SKM-1 treated with dmso at 0.1 percent for 144 hours (cell line): ENCODE measurements at regions not wholly inside any gene's neighbourhood (a gene's known extent, or its start where the extent isn't known, plus 50 kb on each side); places are given as distances from the start of the nearest gene placed in this dataset.

Experiments
- DNase-seq: peaks from one replicate; lab custom pipeline; 2025; ENCODE audit not compliant: unreplicated experiment; lab: John Stamatoyannopoulos, UW

DNA sequence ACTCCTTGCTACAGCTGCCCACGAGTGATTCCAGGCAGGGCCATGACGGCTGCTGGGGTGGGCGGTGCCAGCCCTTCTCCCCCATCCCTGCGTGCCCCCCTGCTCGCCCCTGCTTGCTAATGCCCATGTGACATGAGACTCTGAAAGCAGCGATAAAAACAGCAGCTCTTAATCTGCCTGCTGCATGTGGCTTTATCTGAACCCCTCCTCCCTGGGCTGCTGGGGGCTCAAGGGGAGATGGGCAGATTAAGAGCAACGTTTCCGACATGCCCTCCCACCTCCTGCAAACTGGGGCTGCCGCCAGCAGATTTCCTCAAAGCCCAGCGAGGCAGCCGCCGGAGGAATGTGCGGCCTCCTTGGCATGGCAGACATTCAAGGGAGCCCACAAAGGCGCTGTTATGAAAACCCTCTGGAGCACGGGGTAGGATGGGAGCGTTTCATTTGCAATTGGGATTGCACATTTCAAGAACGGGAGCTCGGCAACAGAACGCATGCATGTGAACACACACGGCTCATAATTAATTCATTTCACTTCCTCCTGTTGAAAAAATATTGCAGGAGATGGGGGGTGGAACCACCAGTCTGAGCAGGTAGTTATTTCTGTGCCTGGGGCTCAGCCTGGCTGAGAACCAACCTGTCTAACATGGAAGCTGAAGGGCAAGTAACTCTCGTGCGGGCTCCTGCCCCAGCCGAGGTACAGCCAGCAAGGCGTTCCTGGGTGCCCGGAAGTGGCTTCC is 504.2 kb upstream of the PROK2 start:
- no peak for DNase-seq

DNA sequence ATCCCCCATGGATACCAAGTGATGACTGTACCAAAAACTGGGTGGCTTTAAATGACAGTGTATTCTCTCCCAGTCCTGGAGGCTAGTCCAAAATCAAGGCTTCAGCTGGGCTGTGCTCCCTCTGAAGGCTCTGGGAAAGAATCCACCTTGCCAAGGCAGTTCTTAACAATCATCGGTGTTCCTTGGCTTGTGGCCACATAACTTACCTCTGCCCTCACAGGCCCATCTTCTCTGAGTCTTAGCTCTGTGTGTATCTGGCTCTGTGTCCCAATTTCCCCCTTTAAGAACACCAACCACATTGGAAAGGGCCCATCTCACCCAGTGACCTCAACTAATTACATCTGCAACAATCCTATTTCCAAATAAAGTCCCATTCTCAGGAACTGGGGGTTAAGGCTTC is 503.0 kb upstream of the PROK2 start:
- no peak for DNase-seq

DNA sequence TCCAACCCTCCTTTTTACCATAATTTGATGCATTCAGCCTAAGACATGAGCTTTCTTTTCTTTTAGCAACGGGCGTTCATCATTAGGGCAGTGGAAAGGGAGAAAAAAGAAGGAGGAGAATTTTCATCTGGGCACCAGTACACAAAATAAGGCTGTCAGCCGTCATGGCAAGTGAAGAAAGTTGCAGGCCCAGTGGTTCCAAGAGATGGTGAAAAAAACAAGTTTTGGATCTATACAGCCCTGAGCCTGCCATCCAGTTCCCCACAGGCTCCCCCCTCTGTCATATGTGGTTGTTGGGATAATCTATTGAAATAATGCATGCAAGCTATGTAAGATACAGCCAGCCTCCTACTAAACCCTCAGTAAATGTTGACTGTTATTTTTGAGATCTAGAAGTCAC is 500.6 kb upstream of the PROK2 start:
- no peak for DNase-seq

DNA sequence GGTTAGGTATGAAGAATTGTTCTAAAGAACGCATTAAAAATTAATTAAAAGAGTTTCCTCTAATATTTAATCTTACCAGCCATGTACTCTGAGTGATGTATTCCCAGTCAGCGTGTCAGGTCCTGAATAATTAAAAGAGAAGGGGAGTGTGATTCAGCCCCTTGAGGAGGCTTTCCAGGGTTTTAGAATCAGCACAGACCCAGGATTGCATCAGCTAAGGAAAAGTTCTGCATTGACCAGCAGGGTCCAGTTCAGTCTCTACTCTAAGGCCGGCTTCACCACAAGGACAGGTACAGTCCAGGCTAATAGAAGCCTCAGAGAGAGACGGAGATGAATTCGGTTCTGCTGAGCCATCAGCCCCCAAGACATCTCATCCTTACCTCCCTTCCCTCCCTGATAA is 499.5 kb upstream of the PROK2 start:
- DNase-seq, result no peak

DNA sequence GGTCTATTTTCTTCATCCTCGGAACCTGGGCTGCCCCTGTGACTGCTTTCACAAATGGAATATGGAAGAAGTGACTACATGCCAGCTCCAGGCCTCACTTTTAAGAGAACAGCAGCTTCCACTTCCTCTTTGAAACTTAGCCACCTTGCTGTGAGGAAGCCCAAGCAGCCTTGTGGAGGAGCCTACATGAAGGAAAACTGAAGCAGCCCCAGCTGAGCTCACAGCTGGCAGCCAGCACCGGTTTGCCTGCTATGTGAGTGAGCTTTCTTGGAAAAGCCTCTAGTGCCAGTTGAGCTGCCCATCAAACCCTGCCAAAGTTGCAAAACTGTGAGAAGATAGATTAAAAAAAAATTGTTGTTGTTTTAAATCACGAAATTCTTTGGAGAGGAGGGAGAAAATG is 498.0 kb upstream of the PROK2 start:
- DNase-seq, result no peak

DNA sequence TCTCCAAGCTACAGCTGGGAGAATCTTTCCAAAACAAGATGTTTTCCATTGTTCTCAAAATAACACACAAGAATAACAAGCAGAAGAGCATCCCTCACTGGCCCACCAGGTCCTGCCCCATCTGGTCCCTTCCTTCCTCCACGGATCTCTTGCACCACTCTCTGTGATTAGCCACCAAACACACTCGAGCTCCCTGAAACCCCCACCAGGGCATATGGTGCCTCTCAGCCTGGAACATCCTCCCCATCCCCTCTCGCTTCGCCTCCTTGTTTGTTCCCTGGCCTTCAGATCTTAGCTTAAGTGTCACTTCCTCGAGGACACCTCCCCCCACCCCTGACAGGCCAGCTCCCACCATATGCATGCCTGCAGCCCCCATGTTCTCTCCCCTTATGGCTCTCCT is 496.6 kb upstream of the PROK2 start:
- DNase-seq, result no peak

DNA sequence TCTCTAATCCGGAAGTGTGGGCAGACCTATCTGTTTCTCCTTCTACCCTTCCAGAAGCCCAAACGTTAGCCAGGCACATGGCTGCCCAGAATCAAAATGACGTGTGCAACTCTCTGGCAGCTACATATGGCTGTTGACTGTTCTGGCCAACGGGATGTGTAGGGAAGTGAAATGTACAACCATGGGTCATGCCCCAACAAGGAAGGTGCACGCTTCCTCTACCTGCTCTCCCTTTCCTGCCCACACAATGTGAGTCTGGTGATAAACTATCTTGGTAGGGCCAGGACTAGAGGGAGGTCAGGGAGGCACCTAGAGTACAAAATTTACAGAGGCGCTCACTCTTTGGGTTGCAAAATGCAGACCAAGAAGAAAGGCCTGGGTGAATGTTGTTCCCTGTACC is 495.9 kb upstream of the PROK2 start:
- DNase-seq, result no peak

DNA sequence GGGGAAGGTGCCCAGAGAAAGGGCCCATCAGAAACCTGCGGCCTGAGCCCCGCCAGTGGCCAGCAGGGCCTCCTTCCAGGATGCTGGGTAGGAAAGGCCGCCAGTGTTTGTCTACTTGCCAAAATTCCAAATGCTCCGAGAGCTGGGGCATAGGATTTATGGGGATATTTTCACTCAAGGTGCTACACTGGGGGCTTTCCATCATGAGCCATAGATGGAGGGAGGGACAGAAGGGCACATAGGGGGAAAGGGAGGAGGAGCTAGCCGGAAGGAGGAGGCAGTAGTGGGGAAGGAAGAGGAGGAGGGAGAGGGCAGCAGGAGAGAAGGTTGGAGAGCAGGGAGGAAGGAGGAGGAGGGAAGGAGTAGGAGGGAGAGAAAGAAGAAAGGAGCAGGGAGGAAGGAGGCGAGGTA is 494.7 kb upstream of the PROK2 start:
- DNase-seq, result no peak

DNA sequence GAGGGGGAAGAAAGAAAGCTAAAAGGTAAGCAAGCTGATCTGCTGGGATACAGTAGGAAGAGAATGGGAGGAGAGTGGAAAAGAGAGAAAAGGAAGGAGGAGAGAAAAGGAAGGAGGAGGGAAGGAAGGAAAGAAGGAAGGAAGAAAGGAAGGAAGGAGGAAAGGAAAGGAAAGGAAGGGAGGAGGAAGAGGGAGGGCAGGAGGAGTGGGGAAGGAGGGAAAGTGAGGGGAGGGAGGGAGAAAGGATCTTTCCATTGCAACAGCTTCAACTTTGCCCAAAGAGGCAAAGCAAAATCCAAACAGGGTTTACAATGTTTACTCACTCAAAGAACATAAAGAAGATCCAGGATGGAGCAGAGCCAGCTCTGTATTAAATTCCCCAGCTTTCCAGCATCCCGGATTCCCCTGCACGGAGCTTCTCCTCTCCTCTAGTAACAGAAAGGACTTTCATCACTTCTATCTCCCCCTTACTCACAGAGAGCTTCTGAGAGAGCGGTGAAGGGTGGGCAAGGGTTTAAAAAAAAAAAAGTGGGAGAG is 494.2 kb upstream of the PROK2 start:
- no peak for DNase-seq

DNA sequence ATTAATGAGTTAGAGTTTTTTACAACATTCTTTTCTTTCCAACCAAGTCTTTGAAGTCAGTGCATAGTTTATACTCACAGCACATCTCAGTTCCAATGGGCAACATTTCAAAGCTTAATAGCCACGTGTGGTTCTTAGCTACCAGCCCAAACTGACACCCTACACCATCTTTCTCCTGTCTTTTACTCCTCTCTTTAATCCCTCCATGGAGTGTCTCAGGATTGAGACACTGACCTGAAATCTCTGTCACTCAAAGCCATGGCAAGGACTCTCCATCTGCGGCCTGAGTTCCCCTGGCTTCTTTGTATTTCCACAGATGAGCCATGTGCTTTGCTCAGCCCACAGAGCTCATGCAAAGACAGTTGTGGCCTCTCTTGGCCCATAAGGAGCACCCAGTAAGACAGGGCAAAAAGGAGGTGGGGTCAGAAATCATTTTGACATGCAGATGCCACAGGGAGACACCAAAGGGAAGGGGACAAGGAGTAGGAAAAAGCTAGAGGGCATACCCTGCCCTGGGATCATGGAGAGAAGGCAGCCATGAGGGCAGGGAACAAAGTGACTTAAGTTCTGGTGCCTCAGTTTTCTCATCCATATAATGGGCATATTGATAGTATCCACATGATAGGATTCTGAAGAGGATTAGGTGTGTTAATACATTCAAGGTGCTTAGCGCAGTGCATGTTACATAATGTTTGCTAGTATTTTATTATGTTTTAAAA is 493.6 kb upstream of the PROK2 start:
- DNase-seq, result no peak

DNA sequence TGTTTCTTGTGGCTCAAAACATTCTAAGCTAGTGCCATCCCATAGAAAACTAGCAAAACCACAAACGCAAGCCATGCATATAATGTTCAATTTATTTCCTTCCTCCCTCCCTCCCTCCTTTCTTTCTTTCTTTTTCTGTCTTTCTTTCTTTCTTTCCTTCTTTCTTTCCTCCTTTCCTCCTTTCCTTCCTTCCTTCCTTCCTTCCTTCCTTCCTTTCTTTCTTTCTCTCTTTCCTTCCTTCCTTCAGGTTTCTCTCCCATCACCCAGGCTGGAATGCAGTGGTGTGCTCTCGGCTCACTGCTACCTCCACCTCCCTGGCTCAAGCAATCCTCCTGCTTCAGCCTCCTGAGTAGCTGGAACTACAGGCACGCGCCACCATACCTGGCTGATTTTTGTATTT is 492.8 kb upstream of the PROK2 start:
- no peak for DNase-seq

DNA sequence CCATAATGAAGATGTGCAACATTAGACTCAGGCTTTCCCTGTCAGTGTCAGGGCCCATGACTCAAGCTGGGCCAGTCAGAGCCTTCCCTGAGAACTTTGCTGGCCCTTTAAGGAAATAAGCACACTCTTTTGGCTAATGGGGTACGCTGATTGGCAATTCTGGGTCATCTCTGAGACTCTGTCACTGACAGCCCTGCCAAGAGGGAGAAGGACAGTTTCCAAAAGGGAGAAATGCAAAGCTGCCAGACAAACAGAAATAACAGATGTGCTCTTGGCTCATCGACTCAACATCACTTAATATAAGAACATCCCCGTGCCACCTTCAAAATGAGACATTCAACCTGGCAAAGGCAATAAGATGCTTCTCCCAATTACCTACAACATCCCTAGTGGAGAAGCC is 491.9 kb upstream of the PROK2 start:
- DNase-seq, result no peak

DNA sequence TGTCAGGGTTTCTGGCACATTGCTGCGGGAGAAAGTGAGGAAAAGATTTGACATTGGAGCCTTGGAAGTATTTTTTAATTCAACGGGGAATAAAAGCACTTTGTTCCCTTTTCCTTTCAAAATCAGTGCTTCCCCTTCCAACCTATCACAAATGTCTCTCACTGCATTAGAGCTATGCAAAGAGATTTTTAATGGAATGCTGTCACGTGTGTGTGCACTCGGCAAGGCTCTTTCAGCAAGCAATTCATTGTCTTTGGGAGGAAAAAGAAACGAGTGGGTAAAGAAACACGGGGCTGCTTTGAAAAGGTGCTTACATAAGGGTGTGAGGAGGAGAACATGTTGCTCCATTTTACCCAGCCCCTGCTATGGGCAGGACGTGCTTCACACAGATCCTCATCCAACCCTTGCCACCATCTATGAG is 490.4 kb upstream of the PROK2 start:
- DNase-seq, result no peak

DNA sequence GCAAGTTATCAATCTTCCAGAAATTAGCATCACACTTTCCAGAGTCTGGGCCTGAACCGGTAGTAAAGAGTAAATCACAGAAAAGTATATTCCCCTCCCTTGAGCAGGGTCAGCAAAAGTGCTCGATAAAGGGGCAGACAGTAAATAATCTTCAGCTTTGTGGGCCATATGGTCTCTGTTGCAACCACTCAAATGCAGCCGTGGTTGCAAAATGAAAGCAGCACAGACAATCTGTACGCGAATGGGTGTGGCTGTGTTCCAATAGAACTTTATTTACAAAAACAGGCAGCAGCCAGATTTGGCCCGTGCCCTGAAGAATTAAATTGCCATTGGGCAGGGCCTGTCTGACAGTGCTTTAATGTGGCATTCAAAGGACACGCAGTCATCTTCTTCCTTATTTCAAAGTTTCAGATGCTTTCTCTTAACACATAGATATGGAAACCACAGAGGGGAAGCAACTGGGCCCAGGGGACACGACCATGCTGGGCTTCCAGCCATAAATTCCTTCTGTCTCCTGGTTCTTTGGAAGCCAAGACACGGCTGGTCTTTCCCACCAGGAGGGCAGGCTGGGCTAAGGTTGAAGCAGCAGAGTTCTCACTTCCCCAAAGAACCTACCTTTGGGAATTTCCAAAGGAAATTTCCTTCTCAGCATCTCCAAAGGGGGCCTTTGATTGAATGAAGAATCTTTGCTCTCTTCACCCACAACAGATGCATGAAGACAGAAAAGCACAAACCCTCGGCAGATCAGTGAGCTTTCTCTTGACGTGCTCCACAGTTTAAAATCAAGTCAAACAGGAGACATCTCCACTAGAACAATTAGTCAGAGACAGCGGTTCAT is 489.8 kb upstream of the PROK2 start:
- peak; percentile 72 for DNase-seq

DNA sequence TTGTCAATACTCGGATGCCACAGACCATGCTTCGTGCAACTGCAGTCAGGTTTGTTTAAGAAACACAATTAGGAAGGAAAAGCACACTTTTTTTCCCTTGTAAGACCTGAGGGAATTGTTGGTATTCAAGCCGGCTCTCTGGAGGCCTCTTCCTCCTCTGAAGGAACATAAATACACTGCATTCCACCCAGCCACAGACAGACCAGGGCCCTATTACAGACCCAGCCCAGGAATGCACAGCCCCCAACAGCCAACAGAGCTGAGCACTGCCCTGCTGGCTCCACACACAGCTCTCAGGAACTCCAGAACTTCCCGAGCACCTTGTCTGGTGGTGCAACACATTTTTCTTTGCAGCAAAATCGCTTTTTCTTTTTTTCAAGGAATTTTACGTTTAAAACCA is 488.7 kb upstream of the PROK2 start:
- no peak for DNase-seq

DNA sequence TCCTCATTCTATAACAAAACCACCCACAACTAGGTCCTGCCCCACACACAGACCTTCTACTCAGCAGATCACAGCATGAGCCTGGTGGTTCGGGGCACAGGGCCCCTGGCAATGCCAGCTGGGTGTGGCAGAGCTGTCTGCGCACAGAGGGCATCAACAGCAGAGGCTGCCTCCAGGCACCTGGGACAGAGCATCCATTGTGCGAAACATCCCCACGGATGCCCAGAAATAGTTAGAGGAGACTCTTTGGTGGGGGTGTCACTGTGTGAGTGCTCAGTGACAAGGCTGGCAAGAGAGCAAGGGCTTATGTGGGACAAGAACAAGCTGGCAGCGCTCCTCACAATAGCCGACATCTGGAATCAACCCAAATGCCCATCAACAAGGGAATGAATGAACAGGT is 487.4 kb upstream of the PROK2 start:
- DNase-seq, result no peak

DNA sequence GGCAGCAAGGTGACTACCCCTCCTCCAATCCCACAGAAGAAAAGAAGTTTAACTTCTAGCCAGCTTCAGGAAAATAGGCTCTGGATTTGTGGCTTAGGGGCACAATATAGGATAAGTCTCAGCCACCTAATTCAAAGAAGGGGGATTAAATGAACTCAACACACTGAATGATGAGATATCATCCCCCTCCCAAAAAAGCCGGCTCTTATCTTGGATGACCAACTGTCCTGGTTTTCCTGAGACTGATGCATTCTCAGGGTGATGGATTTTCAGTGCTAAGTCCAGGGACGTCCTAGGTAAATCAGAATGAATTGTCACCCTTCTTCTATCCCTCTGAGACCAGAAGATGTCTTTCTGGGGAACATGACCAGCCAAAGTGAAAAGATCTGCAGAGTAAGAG is 487.0 kb upstream of the PROK2 start:
- no peak for DNase-seq

DNA sequence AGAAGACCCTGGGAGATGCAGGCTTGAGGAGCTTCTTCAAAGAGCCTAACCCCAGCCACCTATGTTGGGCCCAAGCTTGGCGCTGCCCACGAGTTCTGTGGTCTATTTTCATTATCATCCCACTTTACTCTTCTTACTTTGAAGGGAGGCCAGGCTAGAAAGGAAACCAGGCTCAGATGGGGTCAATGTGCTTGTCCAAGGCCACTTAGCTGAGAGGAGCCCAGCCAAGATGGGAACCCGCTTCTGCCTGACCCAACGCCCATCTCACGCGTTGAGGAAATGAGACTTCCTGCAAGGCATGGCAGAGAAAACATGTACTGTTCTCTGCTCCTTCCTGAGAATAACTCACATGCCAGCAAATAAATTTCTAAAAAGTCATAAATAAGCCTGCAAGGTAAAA is 486.3 kb upstream of the PROK2 start:
- DNase-seq, result no peak

DNA sequence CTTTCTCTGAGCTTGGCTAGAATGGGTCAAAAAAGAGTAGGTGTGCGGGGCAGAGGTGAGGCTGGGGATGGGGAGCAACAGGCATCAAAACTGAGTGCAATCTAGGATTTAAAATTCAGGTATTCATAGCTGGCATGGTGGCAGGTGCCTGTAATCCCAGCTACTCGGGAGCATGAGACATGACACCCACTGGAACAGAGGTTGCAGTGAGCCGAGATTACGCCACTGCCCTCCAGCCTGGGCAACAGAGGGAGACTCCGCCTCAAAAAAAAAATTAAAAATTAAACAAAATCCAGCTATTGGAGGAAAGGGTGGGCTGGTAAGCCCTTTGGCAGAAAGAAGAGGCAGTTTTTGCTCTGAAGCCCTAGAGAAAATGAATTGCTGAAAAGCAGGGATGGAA is 485.8 kb upstream of the PROK2 start:
- DNase-seq, result no peak

DNA sequence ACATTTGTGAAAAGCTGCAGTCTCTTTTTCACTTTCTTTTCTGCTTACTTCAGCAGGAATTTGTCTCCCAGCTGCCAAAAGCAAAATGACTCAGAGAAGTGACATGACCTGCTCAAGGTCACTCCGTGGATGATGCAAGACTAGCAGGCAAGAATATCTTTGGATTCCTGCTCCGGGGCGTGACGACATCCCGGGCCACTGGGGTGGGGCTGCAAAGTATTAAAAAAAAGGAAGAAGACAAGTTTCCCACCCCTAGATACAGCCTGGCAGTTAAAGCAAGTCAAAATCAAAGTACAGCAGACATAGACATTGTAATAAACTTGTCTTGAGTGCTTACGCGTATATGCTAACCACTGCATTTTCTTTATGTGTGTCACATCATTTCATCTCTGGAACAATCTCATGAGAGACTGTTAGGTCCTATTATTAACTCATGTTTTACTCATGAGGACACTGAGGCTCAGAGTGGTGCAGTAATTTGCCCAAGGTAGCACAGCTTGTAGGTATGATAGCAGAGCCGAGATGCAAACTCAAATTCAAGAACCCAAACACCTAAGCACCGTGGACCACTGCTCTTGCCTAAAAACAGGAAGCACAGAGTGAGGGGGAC is 485.2 kb upstream of the PROK2 start:
- peak; percentile 94 for DNase-seq

DNA sequence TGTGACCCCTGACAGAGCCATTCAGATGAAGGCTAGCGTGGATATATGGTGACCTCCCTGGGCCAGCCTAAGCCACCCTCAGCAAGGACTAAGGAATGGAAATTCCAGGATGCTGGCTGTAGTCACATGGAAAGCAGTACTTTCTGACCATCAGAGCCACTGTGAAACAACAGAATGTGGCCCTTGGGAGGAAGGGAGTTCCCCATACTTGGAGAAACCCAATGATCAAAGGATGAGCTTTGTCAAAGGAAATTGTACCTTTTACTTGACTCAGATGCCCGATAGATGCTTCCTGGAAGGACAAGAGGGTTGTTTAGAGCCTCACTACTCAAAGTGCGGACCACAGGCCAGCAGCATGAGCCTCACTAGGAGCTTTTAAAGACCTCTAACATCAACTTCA is 484.5 kb upstream of the PROK2 start:
- DNase-seq, result no peak
